Tibial nerve (tissue), 4 donors: ENCODE measurements at regions not wholly inside any gene's neighbourhood (a gene's known extent, or its start where the extent isn't known, plus 50 kb on each side); places are given as distances from the start of the nearest gene placed in this dataset.

Experiments
- DNase-seq, 2 donors: peaks; one replicate each; pipeline ENCODE4 v3.0.0-alpha.2; 2019; ENCODE audit warnings: low spot score in 2 of 2
- H3K27ac ChIP-seq, 4 donors: fragments of 200-600 bp; sonication (generic) in 3 of 4; one replicate each; pipeline ENCODE4 v1.5.1; 2017 to 2019; ENCODE audit warnings: mild to moderate bottlenecking in 1 of 4
- H3K27me3 ChIP-seq, 2 donors: fragments of 200-600 bp; sonication (generic) in 1 of 2; one replicate each; pipeline versions ENCODE4 v1.5.1 to v1.6.0; 2017 to 2019
- H3K36me3 ChIP-seq, 3 donors: fragments of 200-600 bp; sonication (generic); one replicate each; pipeline ENCODE4 v1.5.1; 2018 to 2019
- H3K4me1 ChIP-seq, 4 donors: fragments of 200-600 bp; sonication (generic) in 3 of 4; one replicate each; pipeline ENCODE4 v1.5.1; 2017 to 2019
- H3K4me3 ChIP-seq, 4 donors: fragments of 200-600 bp; sonication (generic) in 3 of 4; one replicate each; pipeline ENCODE4 v1.5.1; 2017 to 2019; ENCODE audit warnings: mild to moderate bottlenecking in 1 of 4, moderate library complexity in 1 of 4
- H3K9me3 ChIP-seq, 4 donors: fragments of 200-600 bp; sonication (generic) in 3 of 4; one replicate each; pipeline ENCODE4 v1.5.1; 2017 to 2019
- EP300 ChIP-seq, 2 donors: sonication (generic); formaldehyde crosslinking; IDR thresholded peaks; one replicate each; pipeline ENCODE4 v1.6.1; 2017; ENCODE audit warnings: antibody characterized with exemption in 2 of 2, mild to moderate bottlenecking in 1 of 2
- POLR2A ChIP-seq, 2 donors: fragments of 450-650 bp; IDR thresholded peaks; one replicate each; pipeline ENCODE4 v1.6.1; 2017; ENCODE audit warnings: antibody characterized with exemption in 2 of 2, mild to moderate bottlenecking in 2 of 2, moderate library complexity in 2 of 2
- WGBS, 2 donors: methylation state at CpG; one replicate each; pipeline ENCODE4 v1.1.5; 2018; 5-methylcytosine and 5-hydroxymethylcytosine counted together
- TF ChIP-seq, protein P1 (sequence below), 5 experiments: fragments of 200-600 bp in 3 of 5; fragments of 450-650 bp in 2 of 5; sonication (generic) in 3 of 5; IDR thresholded peaks; one replicate each; pipeline ENCODE4 v1.5.1; 2016 to 2019; ENCODE audit warnings: antibody characterized with exemption in 5 of 5, mild to moderate bottlenecking in 3 of 5, moderate library complexity in 2 of 5

DNA sequence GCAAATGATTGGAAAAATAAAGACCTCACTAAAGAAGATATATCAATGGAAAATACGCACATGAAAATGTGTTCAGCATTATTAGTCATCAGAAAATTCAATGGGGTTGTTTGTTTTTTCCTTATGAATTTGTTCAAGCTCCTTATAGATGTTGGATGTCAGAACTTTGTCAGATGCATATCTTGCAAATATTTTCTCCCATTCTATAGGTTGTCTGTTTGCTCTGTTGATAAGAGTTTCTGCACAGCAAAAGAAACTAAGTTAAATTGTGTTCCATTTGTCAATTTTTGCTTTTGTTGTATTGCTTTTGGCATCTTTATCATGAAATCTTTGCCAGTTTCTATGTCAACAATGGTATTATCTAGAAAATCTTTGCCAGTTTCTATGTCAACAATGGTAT, 633.9 kb upstream of the CHORDC1 start:
- Histone ChIP-seq H3K27ac (no peak overlapping the region), H3K36me3 (no peaks in the 10 kb centered on the region), H3K4me1 (no peaks in the 10 kb centered on the region), H3K4me3 (no peak overlapping the region), H3K27me3 (no peaks in the 10 kb centered on the region), H3K9me3 (peaks cover 0 to 6% (median 0%) of the 10 kb centered on the region in 4 donors)
- no peak for DNase-seq
- 64 to 79% methylated on average over 1 of the region's 1 CpG for WGBS, 2 donors
- TF ChIP-seq, protein P1, sequence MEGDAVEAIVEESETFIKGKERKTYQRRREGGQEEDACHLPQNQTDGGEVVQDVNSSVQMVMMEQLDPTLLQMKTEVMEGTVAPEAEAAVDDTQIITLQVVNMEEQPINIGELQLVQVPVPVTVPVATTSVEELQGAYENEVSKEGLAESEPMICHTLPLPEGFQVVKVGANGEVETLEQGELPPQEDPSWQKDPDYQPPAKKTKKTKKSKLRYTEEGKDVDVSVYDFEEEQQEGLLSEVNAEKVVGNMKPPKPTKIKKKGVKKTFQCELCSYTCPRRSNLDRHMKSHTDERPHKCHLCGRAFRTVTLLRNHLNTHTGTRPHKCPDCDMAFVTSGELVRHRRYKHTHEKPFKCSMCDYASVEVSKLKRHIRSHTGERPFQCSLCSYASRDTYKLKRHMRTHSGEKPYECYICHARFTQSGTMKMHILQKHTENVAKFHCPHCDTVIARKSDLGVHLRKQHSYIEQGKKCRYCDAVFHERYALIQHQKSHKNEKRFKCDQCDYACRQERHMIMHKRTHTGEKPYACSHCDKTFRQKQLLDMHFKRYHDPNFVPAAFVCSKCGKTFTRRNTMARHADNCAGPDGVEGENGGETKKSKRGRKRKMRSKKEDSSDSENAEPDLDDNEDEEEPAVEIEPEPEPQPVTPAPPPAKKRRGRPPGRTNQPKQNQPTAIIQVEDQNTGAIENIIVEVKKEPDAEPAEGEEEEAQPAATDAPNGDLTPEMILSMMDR (IDR thresholded peaks at IDR 0.05) = no peak
- no peak for TF ChIP-seq POLR2A (IDR thresholded peaks at IDR 0.05)
- TF ChIP-seq EP300 (IDR thresholded peaks at IDR 0.05) = no peak

DNA sequence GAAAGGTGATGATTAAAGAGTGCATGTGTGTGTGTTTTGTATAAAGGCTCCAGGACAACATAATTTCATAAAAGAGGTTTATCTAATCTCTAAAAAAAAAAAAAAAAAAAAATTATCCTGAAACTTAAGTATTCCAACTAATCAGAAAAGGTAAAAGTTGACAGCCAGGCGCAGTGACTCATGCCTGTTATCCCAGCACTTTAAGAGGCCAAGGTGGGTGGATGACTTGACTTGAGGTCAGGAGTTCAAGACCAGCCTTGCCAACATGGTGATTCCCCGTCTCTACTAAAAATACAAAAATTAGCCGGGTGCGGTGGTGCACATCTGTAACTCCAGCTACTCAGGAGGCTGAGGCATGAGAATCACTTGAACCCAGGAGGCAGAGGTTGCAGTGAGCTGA, 632.7 kb upstream of the CHORDC1 start:
- no peaks in the 10 kb centered on the region for H3K4me1 ChIP-seq
- H3K4me3 ChIP-seq = no peak overlapping the region
- H3K27ac ChIP-seq = no peak overlapping the region
- H3K36me3 ChIP-seq = no peaks in the 10 kb centered on the region
- 79 to 88% methylated on average over 4 of the region's 4 CpGs for WGBS, 2 donors
- TF ChIP-seq, protein P1 (IDR thresholded peaks at IDR 0.05) = no peak
- TF ChIP-seq EP300 (IDR thresholded peaks at IDR 0.05) (no peak), POLR2A (IDR thresholded peaks at IDR 0.05) (no peak)
- H3K9me3 ChIP-seq = peaks cover 0 to 3% (median 0%) of the 10 kb centered on the region in 4 donors
- no peak for DNase-seq
- H3K27me3 ChIP-seq = no peaks in the 10 kb centered on the region

DNA sequence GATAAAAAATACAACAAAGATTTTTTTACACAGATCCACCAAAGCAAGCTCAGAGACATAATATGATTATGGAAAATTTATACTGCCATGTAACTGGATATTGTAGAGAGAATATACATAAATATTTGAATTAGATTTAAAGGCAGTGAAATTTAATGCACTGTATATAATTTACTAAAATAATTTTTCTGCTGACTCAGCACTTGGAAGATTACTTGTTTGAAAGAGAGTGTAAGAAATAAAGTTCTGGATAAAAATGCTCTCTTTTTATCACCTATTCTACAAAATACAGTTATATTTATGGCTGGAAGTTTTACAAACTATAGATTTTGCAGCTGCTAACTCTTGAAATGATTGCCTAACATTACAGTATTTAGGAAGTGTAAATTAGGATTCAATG, 628.3 kb upstream of the CHORDC1 start:
- no peaks in the 10 kb centered on the region for H3K9me3 ChIP-seq
- no peak for DNase-seq
- H3K4me3 ChIP-seq = no peak overlapping the region
- no peaks in the 10 kb centered on the region for H3K36me3 ChIP-seq
- H3K27ac ChIP-seq = no peak overlapping the region
- H3K4me1 ChIP-seq = no peaks in the 10 kb centered on the region
- H3K27me3 ChIP-seq = no peaks in the 10 kb centered on the region
- TF ChIP-seq, protein P1 (IDR thresholded peaks at IDR 0.05) = no peak
- TF ChIP-seq POLR2A (IDR thresholded peaks at IDR 0.05) (no peak), EP300 (IDR thresholded peaks at IDR 0.05) (no peak)

DNA sequence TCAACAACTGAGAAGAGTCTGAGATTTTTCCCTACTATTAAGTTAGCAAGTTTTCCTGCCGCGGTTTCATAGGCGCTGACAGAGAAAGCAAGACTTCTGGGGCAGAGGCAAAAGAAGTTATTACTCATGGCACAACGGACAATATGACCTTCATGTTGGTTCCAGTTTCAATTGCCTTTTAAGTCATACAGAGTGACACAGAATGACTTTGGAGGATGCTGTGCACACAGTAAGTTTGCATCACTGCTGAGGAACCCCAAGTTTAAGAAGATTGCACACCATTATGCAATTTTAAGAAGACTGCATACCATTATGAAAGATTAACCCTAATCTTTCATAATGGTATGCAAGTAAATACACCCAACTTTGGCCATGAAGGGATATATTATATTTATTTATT, 626.5 kb upstream of the CHORDC1 start:
- DNase-seq = no peak
- Histone ChIP-seq H3K4me1 (no peaks in the 10 kb centered on the region), H3K9me3 (no peaks in the 10 kb centered on the region), H3K27ac (no peak overlapping the region), H3K36me3 (no peaks in the 10 kb centered on the region), H3K27me3 (no peaks in the 10 kb centered on the region), H3K4me3 (no peak overlapping the region)
- WGBS, 2 donors = 91 to 98% methylated on average over 4 of the region's 4 CpGs
- TF ChIP-seq EP300 (IDR thresholded peaks at IDR 0.05) = no peak
- no peak for TF ChIP-seq POLR2A (IDR thresholded peaks at IDR 0.05)
- TF ChIP-seq, protein P1 (IDR thresholded peaks at IDR 0.05) = no peak

DNA sequence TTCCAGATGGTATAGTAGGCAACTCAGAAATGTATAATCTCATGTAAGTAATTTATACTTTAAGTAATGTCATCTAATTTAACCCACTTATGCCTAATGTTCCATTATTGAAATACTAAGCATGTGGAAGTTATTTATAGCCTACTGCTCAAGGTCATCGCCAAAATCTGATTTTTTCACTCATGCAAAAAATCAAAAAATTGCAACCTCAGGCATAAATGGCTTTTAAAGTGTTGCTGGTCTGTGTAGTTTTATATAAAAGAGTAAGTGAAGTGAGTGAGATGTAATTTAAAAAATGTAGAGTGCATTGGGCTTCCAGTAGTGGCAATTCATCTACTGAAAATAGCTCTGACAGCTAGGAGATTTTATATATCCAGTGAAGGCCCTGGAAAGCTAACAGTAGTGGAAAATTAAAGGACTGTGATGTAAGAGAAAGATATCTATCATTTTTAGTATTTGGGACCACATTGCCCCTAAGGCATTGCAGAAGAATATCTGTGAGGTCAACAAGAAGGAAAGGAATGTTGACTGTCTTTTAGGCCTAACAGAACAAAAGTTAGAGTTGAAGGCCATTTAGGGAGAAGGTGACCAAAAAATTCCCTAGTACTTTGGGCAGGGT, 624.5 kb upstream of the CHORDC1 start:
- Histone ChIP-seq H3K4me1 (no peaks in the 10 kb centered on the region), H3K4me3 (no peak overlapping the region), H3K27me3 (no peaks in the 10 kb centered on the region), H3K27ac (no peak overlapping the region), H3K9me3 (no peaks in the 10 kb centered on the region), H3K36me3 (no peaks in the 10 kb centered on the region)
- TF ChIP-seq POLR2A (IDR thresholded peaks at IDR 0.05) = no peak
- TF ChIP-seq, protein P1 (IDR thresholded peaks at IDR 0.05) = no peak
- no peak for TF ChIP-seq EP300 (IDR thresholded peaks at IDR 0.05)
- 83% methylated on average over 1 of the region's 1 CpG for WGBS, 2 donors
- no peak for DNase-seq
